ENCODE measurements at regions not wholly inside any gene's neighbourhood (a gene's known extent, or its start where the extent isn't known, plus 50 kb on each side); places are given as distances from the start of the nearest gene placed in this dataset.

GRCh38 chr1:170800812-170801211 is 134.5 kb upstream of the MROH9 start:
- CTCF ChIA-PET, result no interaction called here
- no peaks in the 10 kb centered on the region for H3K36me3 ChIP-seq (ENCODE audit: control insufficient read depth, insufficient read depth, low read length)
- no peak for TF ChIP-seq CTCF (IDR thresholded peaks at IDR 0.05; ENCODE audit: insufficient read depth, low read depth, low read length)
- no peak overlapping the region for H3K4me3 ChIP-seq (ENCODE audit: low read depth, low read length)
- POLR2A ChIA-PET, result no interaction called here
- H3K27me3 ChIP-seq (ENCODE audit: control insufficient read depth, insufficient read depth, low read length), result no peaks in the 10 kb centered on the region
- DNase-seq (ENCODE audit: low read depth), result no peak

- no peak for TF ChIP-seq CTCF (IDR thresholded peaks at IDR 0.05; ENCODE audit: insufficient read depth, low read depth, low read length)
- ChIA-PET CTCF (no interaction called here), POLR2A (no interaction called here)
- Histone ChIP-seq H3K27me3 (ENCODE audit: control insufficient read depth, insufficient read depth, low read length) (no peaks in the 10 kb centered on the region), H3K36me3 (ENCODE audit: control insufficient read depth, insufficient read depth, low read length) (no peaks in the 10 kb centered on the region), H3K4me3 (ENCODE audit: low read depth, low read length) (no peak overlapping the region)
- no peak for DNase-seq (ENCODE audit: low read depth)
Measured at GRCh38 chr1:170803711-170804110, 131.6 kb upstream of the MROH9 start.

- no peaks in the 10 kb centered on the region for H3K36me3 ChIP-seq (ENCODE audit: control insufficient read depth, insufficient read depth, low read length)
- no peaks in the 10 kb centered on the region for H3K27me3 ChIP-seq (ENCODE audit: control insufficient read depth, insufficient read depth, low read length)
- no peak for TF ChIP-seq CTCF (IDR thresholded peaks at IDR 0.05; ENCODE audit: insufficient read depth, low read depth, low read length)
- POLR2A ChIA-PET, result no interaction called here
- H3K4me3 ChIP-seq (ENCODE audit: low read depth, low read length), result no peak overlapping the region
- DNase-seq (ENCODE audit: low read depth), result no peak
- CTCF ChIA-PET, result no interaction called here
Measured at GRCh38 chr1:170804419-170804818, 130.9 kb upstream of the MROH9 start.

- POLR2A ChIA-PET, result no interaction called here
- CTCF ChIA-PET, result no interaction called here
Measured at GRCh38 chr1:170804879-170805278, 130.5 kb upstream of the MROH9 start.

GRCh38 chr1:170806961-170807360 is 128.4 kb upstream of the MROH9 start:
- DNase-seq (ENCODE audit: low read depth), result no peak
- Histone ChIP-seq H3K4me3 (ENCODE audit: low read depth, low read length) (no peak overlapping the region), H3K27me3 (ENCODE audit: control insufficient read depth, insufficient read depth, low read length) (no peaks in the 10 kb centered on the region), H3K36me3 (ENCODE audit: control insufficient read depth, insufficient read depth, low read length) (no peaks in the 10 kb centered on the region)
- ChIA-PET POLR2A (no interaction called here), CTCF (no interaction called here)
- TF ChIP-seq CTCF (IDR thresholded peaks at IDR 0.05; ENCODE audit: insufficient read depth, low read depth, low read length), result no peak

More at GRCh38 chr1:170804879-170805278, 130.5 kb upstream of the MROH9 start:
- H3K36me3 ChIP-seq (ENCODE audit: control insufficient read depth, insufficient read depth, low read length), result no peaks in the 10 kb centered on the region
- H3K4me3 ChIP-seq (ENCODE audit: low read depth, low read length), result no peak overlapping the region
- TF ChIP-seq CTCF (IDR thresholded peaks at IDR 0.05; ENCODE audit: insufficient read depth, low read depth, low read length), result no peak
- no peak for DNase-seq (ENCODE audit: low read depth)
- H3K27me3 ChIP-seq (ENCODE audit: control insufficient read depth, insufficient read depth, low read length), result no peaks in the 10 kb centered on the region
